Mucosa of descending colon (tissue), 3 donors: ENCODE measurements at regions not wholly inside any gene's neighbourhood (a gene's known extent, or its start where the extent isn't known, plus 50 kb on each side); places are given as distances from the start of the nearest gene placed in this dataset.

ENCODE experiments used
- ATAC-seq: fragments of 200-7000 bp; cut with Tn5 transposase; one replicate; pipeline ENCODE4 v1.9.1; 2020; ENCODE audit warnings: mild to moderate bottlenecking, moderate library complexity
- DNase-seq, 3 donors: peaks; one replicate each; pipeline ENCODE4 v3.0.0-alpha.2; 2020
- H3K36me3 ChIP-seq: fragments of 200-600 bp; one replicate; pipeline ENCODE4 v1.8.0; 2021; ENCODE audit warnings: low read depth, mild to moderate bottlenecking
- H3K4me1 ChIP-seq: fragments of 200-600 bp; one replicate; pipeline ENCODE4 v1.8.0; 2021; ENCODE audit warnings: low read depth, mild to moderate bottlenecking
- H3K4me3 ChIP-seq: fragments of 200-600 bp; one replicate; pipeline ENCODE4 v1.8.0; 2021; ENCODE audit warnings: mild to moderate bottlenecking
- H3K9me3 ChIP-seq: fragments of 200-600 bp; one replicate; pipeline ENCODE4 v1.8.0; 2021; ENCODE audit warnings: mild to moderate bottlenecking
- CTCF ChIP-seq: fragments of 200-600 bp; IDR thresholded peaks from one replicate; pipeline ENCODE4 v1.8.0; 2022; ENCODE audit warnings: antibody characterized with exemption, mild to moderate bottlenecking
- intact Hi-C, 2 donors: fragments of 100-400 bp; cut with DNase I in 1 of 2; cut with micrococcal nuclease in 1 of 2; formaldehyde crosslinking; loops; one replicate each; pipeline versions ENCODE4 v1.11.0 to v1.11.1; 2022; cut with DNase I, micrococcal nuclease
- donor health status: DM: no; HTN: no; CAD: no; lungs with moderate emphysema.
- donor health status: DM: no; HTN: no; CAD: no.
- donor health status: DM: no; HTN: yes; CAD: no.

- Histone ChIP-seq H3K36me3 (no peaks in the 10 kb centered on the region), H3K9me3 (peaks cover 12% of the 10 kb centered on the region), H3K4me1 (no peaks in the 10 kb centered on the region), H3K4me3 (no peak overlapping the region)
- DNase-seq (no peak), ATAC-seq (no peak)
- TF ChIP-seq CTCF: no peak
- intact Hi-C loops: no loop called here
These were observed 107.0 kb upstream of the EPHA5 start for GRCh38 chr4:65777270-65777669.

GRCh38 chr4:65773636-65774035 is 103.3 kb upstream of the EPHA5 start:
- no peak for ATAC-seq
- TF ChIP-seq CTCF: no peak
- no peak for DNase-seq

GRCh38 chr4:65747386-65747785 is 77.1 kb upstream of the EPHA5 start:
- no peak for ATAC-seq
- Histone ChIP-seq H3K4me1 (no peaks in the 10 kb centered on the region), H3K36me3 (no peaks in the 10 kb centered on the region), H3K9me3 (no peaks in the 10 kb centered on the region), H3K4me3 (no peak overlapping the region)
- TF ChIP-seq CTCF: no peak
- DNase-seq: no peak
- intact Hi-C loops: no loop called here

More at GRCh38 chr4:65773636-65774035, 103.3 kb upstream of the EPHA5 start:
- H3K9me3 ChIP-seq: peaks cover 17% of the 10 kb centered on the region
- no peaks in the 10 kb centered on the region for H3K4me1 ChIP-seq
- no peak overlapping the region for H3K4me3 ChIP-seq
- intact Hi-C loops: no loop called here
- no peaks in the 10 kb centered on the region for H3K36me3 ChIP-seq

- intact Hi-C loops: no loop called here
- DNase-seq: no peak
- no peak for TF ChIP-seq CTCF
- Histone ChIP-seq H3K4me3 (no peak overlapping the region), H3K36me3 (no peaks in the 10 kb centered on the region), H3K9me3 (no peaks in the 10 kb centered on the region), H3K4me1 (no peaks in the 10 kb centered on the region)
- no peak for ATAC-seq
These were observed 67.8 kb upstream of the EPHA5 start for GRCh38 chr4:65738134-65738533.

GRCh38 chr4:65737672-65738071 is 67.4 kb upstream of the EPHA5 start:
- DNase-seq: no peak
- intact Hi-C loops: no loop called here
- no peak overlapping the region for H3K4me3 ChIP-seq
- no peak for TF ChIP-seq CTCF
- H3K36me3 ChIP-seq: no peaks in the 10 kb centered on the region
- no peaks in the 10 kb centered on the region for H3K9me3 ChIP-seq
- no peak for ATAC-seq
- no peaks in the 10 kb centered on the region for H3K4me1 ChIP-seq

GRCh38 chr4:65724973-65725372 is 54.7 kb upstream of the EPHA5 start:
- Histone ChIP-seq H3K36me3 (no peaks in the 10 kb centered on the region), H3K4me1 (no peaks in the 10 kb centered on the region), H3K9me3 (no peaks in the 10 kb centered on the region), H3K4me3 (no peak overlapping the region)
- ATAC-seq (no peak), DNase-seq (no peak)
- TF ChIP-seq CTCF: no peak
- intact Hi-C loops: no loop called here
